PFSK-1 (cell line): ENCODE measurements at regions not wholly inside any gene's neighbourhood (a gene's known extent, or its start where the extent isn't known, plus 50 kb on each side); places are given as distances from the start of the nearest gene placed in this dataset.

Experiments
- POLR2AphosphoS5 ChIP-seq: IDR thresholded peaks from 2 replicates; pipeline ENCODE4 v1.6.1; 2012; ENCODE audit warnings: low read depth, mild to moderate bottlenecking, control low read depth, low read length, moderate library complexity
- REST ChIP-seq, 2 experiments: IDR thresholded peaks; 2 replicates each; pipeline versions ENCODE4 v1.6.1 to v1.8.0; 2011 to 2012; ENCODE audit warnings: low read depth in 2 of 2, low read length in 2 of 2, control low read depth in 1 of 2, inconsistent platforms in 1 of 2, mild to moderate bottlenecking in 1 of 2, moderate library complexity in 1 of 2; ENCODE audit not compliant: insufficient read depth in 1 of 2
- TAF1 ChIP-seq: IDR thresholded peaks from 2 replicates; pipeline ENCODE4 v1.6.1; 2012; ENCODE audit warnings: low read length, control low read depth, borderline replicate concordance; ENCODE audit not compliant: insufficient read depth

GRCh38 chr1:164177118-164177517 lies 381.9 kb upstream of the PBX1 start:
- no peak for TF ChIP-seq TAF1
- no peak for TF ChIP-seq REST (IDR thresholded peaks at IDR 0.05; ENCODE audit: insufficient read depth in 1 of 2, low read depth in 2 of 2, low read length in 2 of 2)
- TF ChIP-seq POLR2AphosphoS5 = no peak
